Vagina (tissue), 2 donors: ENCODE measurements at regions not wholly inside any gene's neighbourhood (a gene's known extent, or its start where the extent isn't known, plus 50 kb on each side); places are given as distances from the start of the nearest gene placed in this dataset.
"Not testable (repeated sequence)": the region's sequence is repeated elsewhere in the genome, so short reads cannot be mapped to it uniquely, and the experiment has no call there.

Source experiments
- DNase-seq, 2 donors: peaks; one replicate each; pipeline ENCODE4 v3.0.0-alpha.2; 2017; ENCODE audit errors: extremely low spot score in 2 of 2
- H3K27ac ChIP-seq: fragments of 200-600 bp; sonication (generic); one replicate; pipeline ENCODE4 v1.5.1; 2019
- H3K27me3 ChIP-seq: fragments of 200-600 bp; sonication (generic); one replicate; pipeline ENCODE4 v1.5.1; 2019
- H3K36me3 ChIP-seq, 2 donors: fragments of 200-600 bp; sonication (generic); one replicate each; pipeline ENCODE4 v1.5.1; 2017 to 2019
- H3K4me1 ChIP-seq: fragments of 200-600 bp; sonication (generic); one replicate; pipeline ENCODE4 v1.5.1; 2019
- H3K4me3 ChIP-seq, 2 donors: fragments of 200-600 bp; sonication (generic); 1 replicate in 1 of 2; 2 replicates in 1 of 2; pipeline ENCODE4 v1.5.1; 2016 to 2019
- H3K9me3 ChIP-seq: fragments of 200-600 bp; sonication (generic); one replicate; pipeline ENCODE4 v1.5.1; 2019
- CTCF ChIP-seq, 3 experiments: fragments of 450-650 bp in 2 of 3; fragments of 200-600 bp in 1 of 3; sonication (generic) in 1 of 3; IDR thresholded peaks; one replicate each; pipeline ENCODE4 v1.5.1; 2017 to 2019; ENCODE audit warnings: antibody characterized with exemption in 3 of 3, mild to moderate bottlenecking in 2 of 3, moderate library complexity in 2 of 3
- POLR2A ChIP-seq, 2 donors: fragments of 450-650 bp; IDR thresholded peaks; one replicate each; pipeline ENCODE4 v1.6.1; 2017; ENCODE audit warnings: antibody characterized with exemption in 2 of 2, mild to moderate bottlenecking in 2 of 2, moderate library complexity in 2 of 2
- POLR2AphosphoS5 ChIP-seq, 2 donors: sonication (generic); formaldehyde crosslinking; IDR thresholded peaks; one replicate each; pipeline ENCODE4 v1.9.0; 2017; ENCODE audit warnings: antibody characterized with exemption in 2 of 2, mild to moderate bottlenecking in 2 of 2, low read depth in 1 of 2; ENCODE audit not compliant: insufficient read depth in 1 of 2
- intact Hi-C: fragments of 100-400 bp; cut with DNase I; formaldehyde crosslinking; loops from one replicate; pipeline ENCODE4 v1.15.1; 2023

- Histone ChIP-seq H3K27me3 (no peaks in the 10 kb centered on the region), H3K4me1 (no peaks in the 10 kb centered on the region), H3K9me3 (no peaks in the 10 kb centered on the region), H3K27ac (no peak overlapping the region), H3K4me3 (no peak overlapping the region), H3K36me3 (no peaks in the 10 kb centered on the region)
- no peak for TF ChIP-seq POLR2A (IDR thresholded peaks at IDR 0.05)
- TF ChIP-seq CTCF (IDR thresholded peaks at IDR 0.05): no peak
- no peak for TF ChIP-seq POLR2AphosphoS5 (IDR thresholded peaks at IDR 0.05; ENCODE audit: insufficient read depth in 1 of 2, low read depth in 1 of 2)
- no peak for DNase-seq
- intact Hi-C loops: loop anchor here (10.0 kb wide), 1 partner anchor 517 kb away; no protein-coding TSS in a partner anchor
Observed at GRCh38 chr1:196147530-196147929, 460.7 kb downstream of the KCNT2 start.

- not testable (repeated sequence) for H3K27me3 ChIP-seq, H3K9me3 ChIP-seq, H3K4me1 ChIP-seq, H3K36me3 ChIP-seq, H3K27ac ChIP-seq, DNase-seq, H3K4me3 ChIP-seq
- intact Hi-C loops: loop anchor here (10.0 kb wide), 1 partner anchor 520 kb away; no protein-coding TSS in a partner anchor
Observed at GRCh38 chr1:196145151-196145550, 463.1 kb downstream of the KCNT2 start.

- intact Hi-C loops: loop anchor here (10.0 kb wide), 1 partner anchor 520 kb away; no protein-coding TSS in a partner anchor
Observed at GRCh38 chr1:196144588-196144987, 463.7 kb downstream of the KCNT2 start.

GRCh38 chr1:196143602-196144342 lies 464.5 kb downstream of the KCNT2 start:
- Histone ChIP-seq H3K4me1 (no peaks in the 10 kb centered on the region), H3K27ac (no peak overlapping the region), H3K27me3 (no peaks in the 10 kb centered on the region), H3K36me3 (no peaks in the 10 kb centered on the region), H3K9me3 (no peaks in the 10 kb centered on the region), H3K4me3 (no peak overlapping the region)
- no peak for DNase-seq
- intact Hi-C loops: loop anchor here (10.0 kb wide), 1 partner anchor 521 kb away; no protein-coding TSS in a partner anchor
- TF ChIP-seq POLR2AphosphoS5 (IDR thresholded peaks at IDR 0.05; ENCODE audit: insufficient read depth in 1 of 2, low read depth in 1 of 2) (no peak), CTCF (IDR thresholded peaks at IDR 0.05) (no peak), POLR2A (IDR thresholded peaks at IDR 0.05) (no peak)

More at GRCh38 chr1:196144588-196144987, 463.7 kb downstream of the KCNT2 start:
- DNase-seq: no peak
- H3K27ac ChIP-seq: no peak overlapping the region
- H3K36me3 ChIP-seq: no peaks in the 10 kb centered on the region
- H3K4me1 ChIP-seq: no peaks in the 10 kb centered on the region
- TF ChIP-seq POLR2AphosphoS5 (IDR thresholded peaks at IDR 0.05; ENCODE audit: insufficient read depth in 1 of 2, low read depth in 1 of 2) (no peak), POLR2A (IDR thresholded peaks at IDR 0.05) (no peak), CTCF (IDR thresholded peaks at IDR 0.05) (no peak)
- H3K4me3 ChIP-seq: no peak overlapping the region
- no peaks in the 10 kb centered on the region for H3K9me3 ChIP-seq
- no peaks in the 10 kb centered on the region for H3K27me3 ChIP-seq

GRCh38 chr1:196142111-196142640 lies 466.1 kb downstream of the KCNT2 start:
- Histone ChIP-seq H3K27ac (no peak overlapping the region), H3K4me1 (no peaks in the 10 kb centered on the region), H3K4me3 (no peak overlapping the region), H3K36me3 (no peaks in the 10 kb centered on the region), H3K27me3 (no peaks in the 10 kb centered on the region), H3K9me3 (no peaks in the 10 kb centered on the region)
- DNase-seq: no peak
- no peak for TF ChIP-seq POLR2AphosphoS5 (IDR thresholded peaks at IDR 0.05; ENCODE audit: insufficient read depth in 1 of 2, low read depth in 1 of 2)
- no peak for TF ChIP-seq POLR2A (IDR thresholded peaks at IDR 0.05)
- TF ChIP-seq CTCF (IDR thresholded peaks at IDR 0.05): no peak
- intact Hi-C loops: loop anchor here (10.0 kb wide), 1 partner anchor 523 kb away; no protein-coding TSS in a partner anchor
